ENCODE measurements at regions not wholly inside any gene's neighbourhood (a gene's known extent, or its start where the extent isn't known, plus 50 kb on each side); places are given as distances from the start of the nearest gene placed in this dataset.

- Histone ChIP-seq H3K4me3 (no peak overlapping the region), H3K36me3 (no peaks in the 10 kb centered on the region), H3K27me3 (no peaks in the 10 kb centered on the region), H3K4me1 (no peaks in the 10 kb centered on the region), H3K9me3 (peaks cover 12% of the 10 kb centered on the region), H3K27ac (no peak overlapping the region)
- DNase-seq (ENCODE audit: low spot score in 2 of 2): no peak
- TF ChIP-seq CTCF (IDR thresholded peaks at IDR 0.05) (no peak), EP300 (IDR thresholded peaks at IDR 0.05) (no peak), POLR2AphosphoS5 (IDR thresholded peaks at IDR 0.05) (no peak), POLR2A (IDR thresholded peaks at IDR 0.05) (no peak)
- WGBS: 88% methylated on average over 4 of the region's 4 CpGs
Measured at GRCh38 chr18:61677435-61677970, 215.3 kb downstream of the RNF152 start.

GRCh38 chr18:61676773-61677434, 215.9 kb downstream of the RNF152 start:
- 91% methylated on average over 2 of the region's 2 CpGs for WGBS
- H3K27ac ChIP-seq: no peak overlapping the region
- TF ChIP-seq CTCF (IDR thresholded peaks at IDR 0.05): no peak
- no peak for TF ChIP-seq EP300 (IDR thresholded peaks at IDR 0.05)
- TF ChIP-seq POLR2AphosphoS5 (IDR thresholded peaks at IDR 0.05): no peak
- TF ChIP-seq POLR2A (IDR thresholded peaks at IDR 0.05): no peak
- H3K36me3 ChIP-seq: no peaks in the 10 kb centered on the region
- H3K4me1 ChIP-seq: no peaks in the 10 kb centered on the region
- DNase-seq (ENCODE audit: low spot score in 2 of 2): no peak
- no peak overlapping the region for H3K4me3 ChIP-seq
- H3K27me3 ChIP-seq: no peaks in the 10 kb centered on the region
- H3K9me3 ChIP-seq: peaks cover 12% of the 10 kb centered on the region

DNA sequence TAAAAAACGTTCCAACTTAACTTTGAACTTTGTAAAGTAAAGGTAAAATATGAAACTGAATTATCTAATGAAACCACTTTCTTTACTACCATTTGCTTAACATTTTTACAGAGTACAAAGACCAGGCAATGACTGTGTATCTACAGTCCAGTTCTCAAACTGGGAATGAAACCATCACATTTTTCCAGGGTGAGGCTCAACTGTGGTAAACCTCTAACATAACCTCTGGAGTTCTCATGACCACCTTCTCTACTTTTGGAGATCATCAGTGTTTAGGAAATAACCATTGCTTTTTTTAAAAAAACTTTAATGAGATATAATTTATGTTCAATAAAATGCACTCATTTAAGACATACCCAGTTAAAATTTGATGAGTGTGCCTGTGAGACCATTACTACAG, 223.5 kb downstream of the RNF152 start:
- DNase-seq (ENCODE audit: low spot score in 2 of 2): no peak
- TF ChIP-seq POLR2AphosphoS5 (IDR thresholded peaks at IDR 0.05) (no peak), EP300 (IDR thresholded peaks at IDR 0.05) (no peak), CTCF (IDR thresholded peaks at IDR 0.05) (no peak), POLR2A (IDR thresholded peaks at IDR 0.05) (no peak)
- Histone ChIP-seq H3K9me3 (no peaks in the 10 kb centered on the region), H3K27ac (no peak overlapping the region), H3K4me1 (no peaks in the 10 kb centered on the region), H3K4me3 (no peak overlapping the region), H3K27me3 (no peaks in the 10 kb centered on the region), H3K36me3 (no peaks in the 10 kb centered on the region)
- WGBS: 69% methylated on average over 1 of the region's 1 CpG

- no peak for DNase-seq (ENCODE audit: low spot score in 2 of 2)
- Histone ChIP-seq H3K27me3 (no peaks in the 10 kb centered on the region), H3K9me3 (no peaks in the 10 kb centered on the region), H3K4me3 (no peak overlapping the region), H3K4me1 (no peaks in the 10 kb centered on the region), H3K27ac (no peak overlapping the region), H3K36me3 (no peaks in the 10 kb centered on the region)
- no peak for TF ChIP-seq CTCF (IDR thresholded peaks at IDR 0.05)
- TF ChIP-seq POLR2A (IDR thresholded peaks at IDR 0.05): no peak
- no peak for TF ChIP-seq EP300 (IDR thresholded peaks at IDR 0.05)
- TF ChIP-seq POLR2AphosphoS5 (IDR thresholded peaks at IDR 0.05): no peak
- WGBS: 85% methylated on average over 2 of the region's 2 CpGs
Measured at GRCh38 chr18:61666876-61667590, 225.8 kb downstream of the RNF152 start.

- Histone ChIP-seq H3K4me1 (no peaks in the 10 kb centered on the region), H3K36me3 (no peaks in the 10 kb centered on the region), H3K27ac (no peak overlapping the region), H3K4me3 (no peak overlapping the region), H3K9me3 (no peaks in the 10 kb centered on the region), H3K27me3 (no peaks in the 10 kb centered on the region)
- no peak for TF ChIP-seq EP300 (IDR thresholded peaks at IDR 0.05)
- no peak for TF ChIP-seq POLR2A (IDR thresholded peaks at IDR 0.05)
- TF ChIP-seq CTCF (IDR thresholded peaks at IDR 0.05): no peak
- TF ChIP-seq POLR2AphosphoS5 (IDR thresholded peaks at IDR 0.05): no peak
- 84% methylated on average over 6 of the region's 6 CpGs for whole genome bisulfite sequencing
- no peak for DNase-seq (ENCODE audit: low spot score in 2 of 2)
Measured at GRCh38 chr18:61664419-61665084, 228.3 kb downstream of the RNF152 start.
